GM13977 (cell line): ENCODE measurements at regions not wholly inside any gene's neighbourhood (a gene's known extent, or its start where the extent isn't known, plus 50 kb on each side); places are given as distances from the start of the nearest gene placed in this dataset.
"Not testable (repeated sequence)": the region's sequence is repeated elsewhere in the genome, so short reads cannot be mapped to it uniquely, and the experiment has no call there.

Experiments used
- DNase-seq: peaks from one replicate; pipeline ENCODE4 v3.0.0; 2012; ENCODE audit warnings: low spot score
- CTCF ChIP-seq: IDR thresholded peaks from 2 replicates; pipeline ENCODE4 v1.5.1; 2012; ENCODE audit warnings: mild to moderate bottlenecking, control low read depth; ENCODE audit not compliant: insufficient read depth; ENCODE audit errors: extremely low read depth, missing control alignments
- in situ Hi-C: fragments of 300-500 bp; cut with MboI; formaldehyde crosslinking; loops from one replicate; pipeline ENCODE4 v1.12.0; 2022; ENCODE audit warnings: low sequenced_read_pairs, low pct_unique_long_range_greater_than_20kb, mixed read lengths, inconsistent platforms; ENCODE audit not compliant: unreplicated experiment

GRCh38 chr5:99605904-99606303 lies 677.1 kb upstream of the CHD1 start:
- no peak for DNase-seq
- in situ Hi-C loops: no loop called here
- no peak for TF ChIP-seq CTCF

- no peak for TF ChIP-seq CTCF
- no peak for DNase-seq
- in situ Hi-C loops: no loop called here
These were observed 672.1 kb upstream of the CHD1 start for GRCh38 chr5:99600952-99601351.

GRCh38 chr5:99590806-99591205 lies 662.0 kb upstream of the CHD1 start:
- in situ Hi-C loops: no loop called here
- TF ChIP-seq CTCF: no peak
- DNase-seq: no peak

GRCh38 chr5:99589424-99589823 lies 660.6 kb upstream of the CHD1 start:
- no peak for DNase-seq
- in situ Hi-C loops: no loop called here
- TF ChIP-seq CTCF: no peak

GRCh38 chr5:99587983-99588382 lies 659.2 kb upstream of the CHD1 start:
- no peak for DNase-seq
- in situ Hi-C loops: no loop called here
- no peak for TF ChIP-seq CTCF

- DNase-seq: no peak
- TF ChIP-seq CTCF: no peak
- in situ Hi-C loops: no loop called here
These were observed 658.1 kb upstream of the CHD1 start for GRCh38 chr5:99586878-99587277.

- DNase-seq, in situ Hi-C loops: not testable (repeated sequence)
These were observed 652.4 kb upstream of the CHD1 start for GRCh38 chr5:99581204-99581603.

- in situ Hi-C loops, DNase-seq: not testable (repeated sequence)
These were observed 634.3 kb upstream of the CHD1 start for GRCh38 chr5:99562937-99563627.
